ENCODE measurements at regions not wholly inside any gene's neighbourhood (a gene's known extent, or its start where the extent isn't known, plus 50 kb on each side); places are given as distances from the start of the nearest gene placed in this dataset.
A peak's percentile ranks its signal among the peaks of the same experiment; 100 is the strongest.

DNA sequence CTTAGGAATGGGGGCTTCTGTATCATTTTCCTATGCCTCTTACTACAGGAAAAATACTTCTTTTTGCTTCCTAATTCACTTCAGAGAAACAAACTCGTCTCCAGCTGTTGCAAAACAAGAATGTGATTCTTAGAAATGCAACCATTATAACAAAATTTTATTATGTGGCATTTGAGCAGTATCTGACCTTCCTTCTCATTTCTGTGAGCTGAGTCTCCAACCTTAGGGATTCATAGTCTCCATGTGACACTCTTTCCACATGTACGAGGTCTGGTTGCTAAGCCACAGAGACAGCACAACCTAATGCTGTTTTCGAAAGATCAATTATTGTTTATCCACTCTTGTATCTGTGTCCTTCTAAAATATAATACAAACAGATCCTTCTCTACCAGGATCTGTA is 75.3 kb upstream of the RGS4 start:
- H3K79me1 ChIP-seq (ENCODE audit: low read length), result no peaks in the 10 kb centered on the region
- H3K4me1 ChIP-seq (ENCODE audit: control insufficient read depth, low read depth, low read length), result no peaks in the 10 kb centered on the region
- H3K36me3 ChIP-seq (ENCODE audit: control insufficient read depth, insufficient read depth, low read length), result no peaks in the 10 kb centered on the region
- no peak overlapping the region for H3K4me2 ChIP-seq (ENCODE audit: low read length)
- H2BK5ac ChIP-seq (ENCODE audit: low read length), result no peak overlapping the region
- no peak overlapping the region for H3K4ac ChIP-seq (ENCODE audit: low read depth, low read length)
- H2BK15ac ChIP-seq (replicated peaks; ENCODE audit: low read depth), result no peak overlapping the region
- H4K5ac ChIP-seq (ENCODE audit: low read length), result no peak overlapping the region
- no peaks in the 10 kb centered on the region for H3K79me2 ChIP-seq (ENCODE audit: control insufficient read depth, insufficient read depth, low read length)
- H2BK120ac ChIP-seq (ENCODE audit: low read depth, low read length), result no peak overlapping the region
- no peaks in the 10 kb centered on the region for H3K27me3 ChIP-seq (ENCODE audit: insufficient read depth, low read length, poor library complexity)
- H3K23ac ChIP-seq (ENCODE audit: low read length), result no peak overlapping the region
- H3K56ac ChIP-seq (ENCODE audit: low read length), result no peak overlapping the region
- no peak overlapping the region for H3K18ac ChIP-seq (ENCODE audit: low read length)
- H3K9ac ChIP-seq (ENCODE audit: low read length), result no peak overlapping the region
- no peak overlapping the region for H3K27ac ChIP-seq (ENCODE audit: low read depth, low read length)
- no peak for DNase-seq
- H2AK5ac ChIP-seq (ENCODE audit: low read length), result no peak overlapping the region
- no peak overlapping the region for H4K8ac ChIP-seq (ENCODE audit: low read depth, low read length)
- H3K4me3 ChIP-seq (ENCODE audit: low read length), result no peak overlapping the region
- no CpG with 5 or more reads among the region's 3 CpGs for WGBS (ENCODE audit: extremely low coverage, insufficient coverage, low lambda C conversion rate)

GRCh38 chr1:162992945-162993344 is 76.2 kb upstream of the RGS4 start:
- H4K5ac ChIP-seq (ENCODE audit: low read length), result no peak overlapping the region
- no peak overlapping the region for H3K23ac ChIP-seq (ENCODE audit: low read length)
- DNase-seq, result no peak
- no peak overlapping the region for H2BK15ac ChIP-seq (replicated peaks; ENCODE audit: low read depth)
- no peak overlapping the region for H4K8ac ChIP-seq (ENCODE audit: low read depth, low read length)
- no peak overlapping the region for H3K18ac ChIP-seq (ENCODE audit: low read length)
- H3K27ac ChIP-seq (ENCODE audit: low read depth, low read length), result no peak overlapping the region
- no peak overlapping the region for H2BK120ac ChIP-seq (ENCODE audit: low read depth, low read length)
- no peak overlapping the region for H2BK5ac ChIP-seq (ENCODE audit: low read length)
- H3K4me2 ChIP-seq (ENCODE audit: low read length), result no peak overlapping the region
- no peaks in the 10 kb centered on the region for H3K79me2 ChIP-seq (ENCODE audit: control insufficient read depth, insufficient read depth, low read length)
- no peaks in the 10 kb centered on the region for H3K79me1 ChIP-seq (ENCODE audit: low read length)
- H3K27me3 ChIP-seq (ENCODE audit: insufficient read depth, low read length, poor library complexity), result no peaks in the 10 kb centered on the region
- no peak overlapping the region for H3K4me3 ChIP-seq (ENCODE audit: low read length)
- no CpG with 5 or more reads among the region's 3 CpGs for WGBS (ENCODE audit: extremely low coverage, insufficient coverage, low lambda C conversion rate)
- H2AK5ac ChIP-seq (ENCODE audit: low read length), result no peak overlapping the region
- H3K9ac ChIP-seq (ENCODE audit: low read length), result no peak overlapping the region
- H3K4me1 ChIP-seq (ENCODE audit: control insufficient read depth, low read depth, low read length), result no peaks in the 10 kb centered on the region
- no peaks in the 10 kb centered on the region for H3K36me3 ChIP-seq (ENCODE audit: control insufficient read depth, insufficient read depth, low read length)
- no peak overlapping the region for H3K56ac ChIP-seq (ENCODE audit: low read length)
- H3K4ac ChIP-seq (ENCODE audit: low read depth, low read length), result no peak overlapping the region

- no peak overlapping the region for H2AK5ac ChIP-seq (ENCODE audit: low read length)
- H2BK5ac ChIP-seq (ENCODE audit: low read length), result no peak overlapping the region
- no peak overlapping the region for H3K18ac ChIP-seq (ENCODE audit: low read length)
- H3K36me3 ChIP-seq (ENCODE audit: control insufficient read depth, insufficient read depth, low read length), result no peaks in the 10 kb centered on the region
- no peak overlapping the region for H2BK15ac ChIP-seq (replicated peaks; ENCODE audit: low read depth)
- no CpG with 5 or more reads among the region's 6 CpGs for WGBS (ENCODE audit: extremely low coverage, insufficient coverage, low lambda C conversion rate)
- H3K56ac ChIP-seq (ENCODE audit: low read length), result no peak overlapping the region
- H2BK120ac ChIP-seq (ENCODE audit: low read depth, low read length), result no peak overlapping the region
- H3K4me3 ChIP-seq (ENCODE audit: low read length), result no peak overlapping the region
- no peak overlapping the region for H3K27ac ChIP-seq (ENCODE audit: low read depth, low read length)
- H3K79me2 ChIP-seq (ENCODE audit: control insufficient read depth, insufficient read depth, low read length), result no peaks in the 10 kb centered on the region
- no peak overlapping the region for H4K5ac ChIP-seq (ENCODE audit: low read length)
- H3K27me3 ChIP-seq (ENCODE audit: insufficient read depth, low read length, poor library complexity), result no peaks in the 10 kb centered on the region
- H3K23ac ChIP-seq (ENCODE audit: low read length), result no peak overlapping the region
- no peak overlapping the region for H4K8ac ChIP-seq (ENCODE audit: low read depth, low read length)
- no peak overlapping the region for H3K4me2 ChIP-seq (ENCODE audit: low read length)
- no peak overlapping the region for H3K9ac ChIP-seq (ENCODE audit: low read length)
- DNase-seq, result no peak
- H3K4me1 ChIP-seq (ENCODE audit: control insufficient read depth, low read depth, low read length), result no peaks in the 10 kb centered on the region
- H3K4ac ChIP-seq (ENCODE audit: low read depth, low read length), result no peak overlapping the region
- H3K79me1 ChIP-seq (ENCODE audit: low read length), result no peaks in the 10 kb centered on the region
These were observed 77.7 kb upstream of the RGS4 start for GRCh38 chr1:162991444-162991843.

GRCh38 chr1:162990665-162991064 is 78.5 kb upstream of the RGS4 start:
- no peak overlapping the region for H3K4ac ChIP-seq (ENCODE audit: low read depth, low read length)
- 100% methylated on average over 1 of the region's 3 CpGs for WGBS (ENCODE audit: extremely low coverage, insufficient coverage, low lambda C conversion rate)
- no peak overlapping the region for H3K4me2 ChIP-seq (ENCODE audit: low read length)
- H3K79me2 ChIP-seq (ENCODE audit: control insufficient read depth, insufficient read depth, low read length), result no peaks in the 10 kb centered on the region
- H3K4me3 ChIP-seq (ENCODE audit: low read length), result no peak overlapping the region
- H3K27me3 ChIP-seq (ENCODE audit: insufficient read depth, low read length, poor library complexity), result no peaks in the 10 kb centered on the region
- no peak overlapping the region for H3K18ac ChIP-seq (ENCODE audit: low read length)
- H3K36me3 ChIP-seq (ENCODE audit: control insufficient read depth, insufficient read depth, low read length), result no peaks in the 10 kb centered on the region
- no peak overlapping the region for H3K27ac ChIP-seq (ENCODE audit: low read depth, low read length)
- H3K56ac ChIP-seq (ENCODE audit: low read length), result no peak overlapping the region
- H4K8ac ChIP-seq (ENCODE audit: low read depth, low read length), result no peak overlapping the region
- no peak for DNase-seq
- no peak overlapping the region for H2BK5ac ChIP-seq (ENCODE audit: low read length)
- H3K9ac ChIP-seq (ENCODE audit: low read length), result no peak overlapping the region
- no peaks in the 10 kb centered on the region for H3K79me1 ChIP-seq (ENCODE audit: low read length)
- H2AK5ac ChIP-seq (ENCODE audit: low read length), result no peak overlapping the region
- H3K4me1 ChIP-seq (ENCODE audit: control insufficient read depth, low read depth, low read length), result peaks cover 2% of the 10 kb centered on the region
- H3K23ac ChIP-seq (ENCODE audit: low read length), result no peak overlapping the region
- no peak overlapping the region for H2BK120ac ChIP-seq (ENCODE audit: low read depth, low read length)
- H4K5ac ChIP-seq (ENCODE audit: low read length), result no peak overlapping the region
- H2BK15ac ChIP-seq (replicated peaks; ENCODE audit: low read depth), result no peak overlapping the region

DNA sequence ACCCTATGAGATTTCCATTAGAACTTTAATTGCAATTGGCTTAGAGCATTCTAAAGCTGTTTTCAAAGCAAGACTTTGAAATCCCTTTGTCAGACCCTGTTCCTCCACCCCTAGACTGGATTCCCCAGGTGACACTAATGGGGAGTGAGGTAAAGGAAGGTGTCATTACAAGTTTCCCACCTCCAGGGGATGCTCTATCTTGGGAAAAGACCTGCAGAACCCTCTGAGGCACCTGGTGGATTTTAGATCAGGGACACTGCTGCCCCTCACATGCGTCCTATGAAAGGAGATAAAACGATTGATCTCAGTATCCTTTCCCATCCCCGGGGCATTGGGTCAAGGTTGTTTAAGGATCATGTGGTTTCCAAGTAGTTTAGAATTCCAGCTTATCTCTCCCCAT is 80.3 kb upstream of the RGS4 start:
- no peak overlapping the region for H4K8ac ChIP-seq (ENCODE audit: low read depth, low read length)
- no peak overlapping the region for H3K27ac ChIP-seq (ENCODE audit: low read depth, low read length)
- H3K56ac ChIP-seq (ENCODE audit: low read length), result no peak overlapping the region
- H3K79me1 ChIP-seq (ENCODE audit: low read length), result no peaks in the 10 kb centered on the region
- H3K4me2 ChIP-seq (ENCODE audit: low read length), result no peak overlapping the region
- H3K4me3 ChIP-seq (ENCODE audit: low read length), result no peak overlapping the region
- no peak overlapping the region for H3K4ac ChIP-seq (ENCODE audit: low read depth, low read length)
- no peaks in the 10 kb centered on the region for H3K27me3 ChIP-seq (ENCODE audit: insufficient read depth, low read length, poor library complexity)
- no peak overlapping the region for H2AK5ac ChIP-seq (ENCODE audit: low read length)
- WGBS (ENCODE audit: extremely low coverage, insufficient coverage, low lambda C conversion rate), result no CpG with 5 or more reads among the region's 3 CpGs
- H2BK5ac ChIP-seq (ENCODE audit: low read length), result no peak overlapping the region
- H3K18ac ChIP-seq (ENCODE audit: low read length), result no peak overlapping the region
- H3K23ac ChIP-seq (ENCODE audit: low read length), result no peak overlapping the region
- H4K5ac ChIP-seq (ENCODE audit: low read length), result no peak overlapping the region
- peaks cover 2% of the 10 kb centered on the region for H3K4me1 ChIP-seq (ENCODE audit: control insufficient read depth, low read depth, low read length)
- H3K36me3 ChIP-seq (ENCODE audit: control insufficient read depth, insufficient read depth, low read length), result no peaks in the 10 kb centered on the region
- peak; percentile 71 for DNase-seq
- no peak overlapping the region for H2BK120ac ChIP-seq (ENCODE audit: low read depth, low read length)
- no peak overlapping the region for H3K9ac ChIP-seq (ENCODE audit: low read length)
- no peaks in the 10 kb centered on the region for H3K79me2 ChIP-seq (ENCODE audit: control insufficient read depth, insufficient read depth, low read length)
- no peak overlapping the region for H2BK15ac ChIP-seq (replicated peaks; ENCODE audit: low read depth)

DNA sequence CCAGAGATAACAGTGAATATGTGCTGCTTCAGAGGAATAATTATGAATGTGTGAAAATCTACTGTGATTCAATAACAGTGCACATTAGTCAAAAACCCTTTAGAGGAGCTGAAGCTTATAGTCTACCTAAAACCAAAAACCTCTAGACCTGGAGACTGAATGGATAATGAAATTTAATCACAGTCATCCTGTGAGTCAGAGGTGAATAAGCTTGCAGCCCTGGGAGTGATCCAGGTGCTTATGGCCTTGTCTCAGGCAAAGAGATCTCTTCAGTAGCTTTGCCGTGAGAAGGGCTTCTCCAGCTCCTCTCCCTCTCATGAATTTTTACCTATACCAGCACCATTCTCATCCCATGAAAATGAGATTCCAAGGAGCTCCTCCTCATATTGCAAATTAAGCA is 81.3 kb upstream of the RGS4 start:
- no peak overlapping the region for H3K27ac ChIP-seq (ENCODE audit: low read depth, low read length)
- H2AK5ac ChIP-seq (ENCODE audit: low read length), result no peak overlapping the region
- no peaks in the 10 kb centered on the region for H3K27me3 ChIP-seq (ENCODE audit: insufficient read depth, low read length, poor library complexity)
- H3K79me1 ChIP-seq (ENCODE audit: low read length), result no peaks in the 10 kb centered on the region
- no peak for DNase-seq
- H3K4ac ChIP-seq (ENCODE audit: low read depth, low read length), result no peak overlapping the region
- no peak overlapping the region for H2BK5ac ChIP-seq (ENCODE audit: low read length)
- H2BK120ac ChIP-seq (ENCODE audit: low read depth, low read length), result no peak overlapping the region
- H4K5ac ChIP-seq (ENCODE audit: low read length), result no peak overlapping the region
- H3K23ac ChIP-seq (ENCODE audit: low read length), result no peak overlapping the region
- no peaks in the 10 kb centered on the region for H3K79me2 ChIP-seq (ENCODE audit: control insufficient read depth, insufficient read depth, low read length)
- no peak overlapping the region for H4K8ac ChIP-seq (ENCODE audit: low read depth, low read length)
- no peak overlapping the region for H3K4me3 ChIP-seq (ENCODE audit: low read length)
- no peak overlapping the region for H3K4me2 ChIP-seq (ENCODE audit: low read length)
- no peak overlapping the region for H2BK15ac ChIP-seq (replicated peaks; ENCODE audit: low read depth)
- no peak overlapping the region for H3K9ac ChIP-seq (ENCODE audit: low read length)
- no peak overlapping the region for H3K18ac ChIP-seq (ENCODE audit: low read length)
- WGBS (ENCODE audit: extremely low coverage, insufficient coverage, low lambda C conversion rate), result no CpG with 5 or more reads among the region's 1 CpG
- no peak overlapping the region for H3K56ac ChIP-seq (ENCODE audit: low read length)
- no peaks in the 10 kb centered on the region for H3K36me3 ChIP-seq (ENCODE audit: control insufficient read depth, insufficient read depth, low read length)
- H3K4me1 ChIP-seq (ENCODE audit: control insufficient read depth, low read depth, low read length), result peaks cover 2% of the 10 kb centered on the region

Data from mesendoderm (in vitro differentiated cells).